ENCODE measurements at regions not wholly inside any gene's neighbourhood (a gene's known extent, or its start where the extent isn't known, plus 50 kb on each side); places are given as distances from the start of the nearest gene placed in this dataset.

GRCh38 chr5:118619823-118620222 lies 368.5 kb downstream of the DTWD2 start:
- no peak for DNase-seq (ENCODE audit: extremely low spot score)
- no peak for TF ChIP-seq CTCF (IDR thresholded peaks at IDR 0.05; ENCODE audit: control extremely low read depth, extremely low read depth, low read depth, missing control alignments)
- CTCF ChIA-PET: interaction anchor here (1.0 to 1.9 kb wide), 2 partner anchors 9 to 15 kb away, joined by 3 to 4 read pairs; no protein-coding TSS in a partner anchor
- POLR2A ChIA-PET: no interaction called here

DNA sequence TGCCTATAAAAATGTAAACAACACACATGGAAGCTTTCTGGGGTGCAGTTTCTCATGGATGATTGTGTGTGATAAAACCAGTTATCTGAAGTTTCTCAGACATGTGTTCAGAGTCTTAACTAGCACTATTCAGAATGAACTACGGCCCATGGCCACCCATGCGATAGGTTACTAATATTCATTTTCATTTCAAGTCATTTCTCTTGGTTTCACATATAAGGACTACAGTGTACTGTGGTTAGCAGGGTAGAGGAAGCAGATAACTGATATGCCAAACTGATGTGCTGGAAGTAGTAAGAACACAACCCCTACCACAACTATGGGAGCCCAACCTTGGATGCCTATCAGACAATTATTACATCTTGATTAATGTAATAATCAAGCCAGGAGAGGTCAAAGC lies 372.1 kb downstream of the DTWD2 start:
- POLR2A ChIA-PET: no interaction called here
- CTCF ChIA-PET: no interaction called here
- no peak for TF ChIP-seq CTCF (IDR thresholded peaks at IDR 0.05; ENCODE audit: control extremely low read depth, extremely low read depth, low read depth, missing control alignments)
- no peak for DNase-seq (ENCODE audit: extremely low spot score)

DNA sequence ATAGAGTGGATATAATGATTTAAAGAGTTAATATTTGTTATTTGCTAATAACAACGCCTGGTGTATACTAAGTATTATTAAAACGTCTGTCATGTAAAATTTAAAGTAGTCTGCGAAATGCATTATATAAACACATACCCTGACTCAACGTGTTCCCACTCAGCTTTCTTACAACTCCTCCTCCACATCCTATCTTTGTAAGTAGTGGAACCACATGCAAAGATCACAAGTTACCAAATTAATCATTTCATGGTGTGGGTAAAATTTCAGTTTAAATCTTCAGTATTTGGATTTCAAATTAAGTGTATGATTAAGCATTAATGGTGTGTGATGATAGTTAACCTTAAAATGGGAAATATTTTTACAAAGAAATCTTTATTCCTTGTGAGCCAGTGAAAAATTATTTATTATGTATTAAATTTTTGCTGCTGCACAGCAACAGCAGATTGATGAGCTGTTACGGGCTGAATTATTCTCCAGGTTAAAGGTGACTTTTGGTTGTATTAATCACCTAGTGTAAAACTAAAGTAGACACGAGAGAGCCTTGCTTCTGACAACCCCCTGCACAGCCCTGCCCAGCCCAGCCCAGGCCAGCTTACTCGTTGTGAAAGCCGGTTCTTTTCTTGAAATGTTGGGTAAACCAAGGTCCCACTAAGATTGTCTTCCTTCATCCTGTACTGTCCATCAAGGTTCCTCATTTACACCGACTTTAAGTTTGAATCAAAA lies 373.5 kb downstream of the DTWD2 start:
- ChIA-PET POLR2A (no interaction called here), CTCF (interaction anchor here (1.6 kb wide), 2 partner anchors 33 to 66 kb away, joined by 3 to 4 read pairs; no protein-coding TSS in a partner anchor)
- TF ChIP-seq CTCF (IDR thresholded peaks at IDR 0.05; ENCODE audit: control extremely low read depth, extremely low read depth, low read depth, missing control alignments): no peak
- no peak for DNase-seq (ENCODE audit: extremely low spot score)

DNA sequence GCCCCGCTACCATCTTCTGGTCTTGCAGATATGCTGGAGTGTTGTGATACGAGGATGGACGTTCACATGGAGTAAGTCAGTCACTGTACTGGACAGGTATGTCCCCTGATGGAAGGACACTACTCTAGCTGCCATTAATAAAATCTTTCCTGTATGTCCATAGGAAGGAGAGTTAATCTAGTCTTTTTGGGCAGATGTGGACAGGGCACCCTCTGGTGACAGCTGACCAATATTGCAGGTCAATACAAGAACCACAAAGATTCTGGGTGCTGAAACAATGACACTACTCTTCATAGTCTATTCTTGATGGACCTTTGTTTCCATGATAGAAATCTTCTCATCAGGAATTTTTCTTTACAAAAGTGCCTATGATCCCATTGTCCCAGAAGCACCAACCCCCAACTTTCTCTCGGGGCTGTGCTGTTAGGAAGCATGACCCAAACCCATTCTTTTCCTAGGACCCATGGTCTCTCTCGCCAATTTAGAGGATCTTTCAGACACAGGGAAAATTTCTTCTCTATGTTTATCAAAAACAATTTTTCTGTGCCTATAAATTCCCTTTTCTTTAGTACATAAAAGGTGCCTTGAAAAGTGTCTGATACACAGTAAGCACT lies 376.9 kb downstream of the DTWD2 start:
- CTCF ChIA-PET: interaction anchor here (0.5 to 1.4 kb wide), 6 partner anchors 8 to 1157 kb away, joined by 3 to 4 read pairs (median 4); no protein-coding TSS in a partner anchor
- TF ChIP-seq CTCF (IDR thresholded peaks at IDR 0.05; ENCODE audit: control extremely low read depth, extremely low read depth, low read depth, missing control alignments): peak; percentile 43
- POLR2A ChIA-PET: no interaction called here
- peak; percentile 25 for DNase-seq (ENCODE audit: extremely low spot score)

- CTCF ChIA-PET: interaction anchor here (1.7 kb wide), 1 partner anchor 11 kb away, joined by 4 read pairs; no protein-coding TSS in a partner anchor
- TF ChIP-seq CTCF (IDR thresholded peaks at IDR 0.05; ENCODE audit: control extremely low read depth, extremely low read depth, low read depth, missing control alignments): no peak
- no peak for DNase-seq (ENCODE audit: extremely low spot score)
- POLR2A ChIA-PET: no interaction called here
Measured at GRCh38 chr5:118606940-118607339, 381.4 kb downstream of the DTWD2 start.

DNA sequence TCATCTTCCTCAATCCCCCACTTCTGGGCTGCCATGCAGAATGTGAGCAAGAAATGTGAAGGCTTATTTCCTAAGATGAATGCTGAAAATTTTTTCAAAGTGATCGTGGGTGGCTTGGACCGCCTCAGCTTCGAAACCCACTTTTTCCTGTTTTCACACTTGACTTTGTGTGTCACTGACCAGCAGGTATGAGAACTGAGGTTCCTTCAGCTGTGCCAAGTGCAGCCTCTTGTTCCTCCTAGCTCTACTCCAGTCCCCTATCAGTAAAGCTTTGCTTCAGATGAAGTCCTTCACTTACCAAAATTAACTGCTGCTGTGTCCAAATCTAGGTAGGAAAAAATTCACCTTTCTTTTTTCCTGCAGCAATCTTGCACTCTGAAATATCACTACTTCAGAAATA lies 382.6 kb downstream of the DTWD2 start:
- no peak for DNase-seq (ENCODE audit: extremely low spot score)
- ChIA-PET POLR2A (no interaction called here), CTCF (interaction anchor here (1.7 kb wide), 1 partner anchor 12 kb away, joined by 4 read pairs; no protein-coding TSS in a partner anchor)
- TF ChIP-seq CTCF (IDR thresholded peaks at IDR 0.05; ENCODE audit: control extremely low read depth, extremely low read depth, low read depth, missing control alignments): no peak
